Embryonic facial prominence (tissue), 1 donor: ENCODE measurements at regions not wholly inside any gene's neighbourhood (a gene's known extent, or its start where the extent isn't known, plus 50 kb on each side); places are given as distances from the start of the nearest gene placed in this dataset.

Experiments used
- DNase-seq: peaks from one replicate; pipeline ENCODE4 v3.0.0-alpha.2; 2016; ENCODE audit errors: extremely low spot score

DNA sequence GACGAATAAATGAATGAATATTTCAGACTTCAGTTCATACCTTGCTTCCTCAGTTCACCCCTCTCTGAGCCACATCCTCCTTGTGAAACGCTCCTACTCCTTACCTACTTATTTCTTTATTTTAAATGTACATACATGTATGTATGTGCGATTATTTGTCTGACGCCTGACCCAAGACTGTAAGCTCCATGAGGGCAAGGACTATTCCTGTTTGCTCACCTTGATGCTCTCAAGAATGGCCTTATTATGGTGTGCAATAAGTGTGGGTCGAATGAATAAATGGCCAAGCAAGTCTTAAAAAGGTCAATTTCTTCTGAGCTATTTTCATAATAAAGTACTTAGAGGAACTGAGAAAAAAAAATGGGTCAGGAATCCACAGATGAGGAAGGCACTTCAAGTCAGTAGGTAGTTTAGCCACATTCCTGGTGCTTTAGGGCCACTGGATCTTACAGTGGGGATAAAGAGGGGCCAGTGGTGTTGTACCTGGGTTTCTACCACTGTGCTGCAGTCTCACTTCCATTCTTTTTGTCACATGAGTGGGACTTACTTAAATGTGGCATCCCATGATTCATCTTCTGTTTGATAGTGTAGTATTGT, 74.7 kb downstream of the SDC1 start:
- DNase-seq = no peak

DNA sequence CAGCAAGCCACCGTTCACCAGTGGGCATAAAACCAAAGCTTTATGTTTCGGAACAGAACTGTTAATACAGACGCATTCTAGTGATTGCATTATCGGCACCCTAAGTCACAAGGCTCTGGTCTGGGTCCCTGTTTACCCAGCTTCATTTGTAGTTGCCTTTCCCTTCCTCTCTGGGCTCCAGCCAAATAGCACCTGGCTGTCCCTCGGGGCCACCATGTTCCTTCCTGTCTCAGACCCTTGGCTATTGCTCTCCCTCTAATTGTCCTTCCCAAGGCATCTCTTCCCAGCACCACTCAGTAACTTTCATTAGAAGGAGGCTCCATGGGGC, 75.3 kb downstream of the SDC1 start:
- DNase-seq = no peak

DNA sequence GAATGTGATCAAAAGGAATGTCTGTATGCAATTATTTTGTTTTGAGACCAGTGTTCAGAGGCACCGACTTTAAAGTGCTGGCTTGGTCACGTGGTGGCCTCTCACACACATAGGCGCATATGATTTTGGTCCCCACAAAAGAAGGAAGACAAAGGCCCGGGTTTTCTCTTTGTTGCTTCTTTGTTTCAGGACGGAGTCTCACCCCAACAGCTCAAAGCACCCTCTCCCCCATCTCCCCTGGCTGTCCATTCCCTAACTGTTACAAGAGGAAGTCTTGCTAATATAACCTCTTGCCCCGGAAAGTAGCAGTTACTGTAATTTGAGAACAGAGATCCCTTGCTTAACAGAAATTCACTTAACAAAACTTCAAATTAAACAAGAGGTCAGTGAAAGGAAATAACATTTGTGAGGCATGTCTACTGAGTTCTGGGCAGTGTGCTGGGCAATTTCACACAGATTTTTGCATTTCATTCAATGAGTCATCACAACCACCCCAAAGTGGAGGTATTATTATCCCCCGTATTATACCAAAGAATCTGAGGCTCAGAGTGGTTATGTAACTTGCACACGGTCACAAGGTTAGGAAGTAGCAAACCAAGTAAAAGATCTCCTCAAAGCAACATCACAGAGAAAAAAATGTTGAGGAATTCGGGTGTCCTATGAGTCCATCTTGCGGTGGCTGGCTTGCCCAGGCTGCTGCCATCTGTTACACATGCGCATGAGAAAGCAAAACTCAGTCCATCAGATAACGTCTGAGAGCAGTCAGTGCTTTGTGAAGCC, 75.8 kb downstream of the SDC1 start:
- DNase-seq = no peak

DNA sequence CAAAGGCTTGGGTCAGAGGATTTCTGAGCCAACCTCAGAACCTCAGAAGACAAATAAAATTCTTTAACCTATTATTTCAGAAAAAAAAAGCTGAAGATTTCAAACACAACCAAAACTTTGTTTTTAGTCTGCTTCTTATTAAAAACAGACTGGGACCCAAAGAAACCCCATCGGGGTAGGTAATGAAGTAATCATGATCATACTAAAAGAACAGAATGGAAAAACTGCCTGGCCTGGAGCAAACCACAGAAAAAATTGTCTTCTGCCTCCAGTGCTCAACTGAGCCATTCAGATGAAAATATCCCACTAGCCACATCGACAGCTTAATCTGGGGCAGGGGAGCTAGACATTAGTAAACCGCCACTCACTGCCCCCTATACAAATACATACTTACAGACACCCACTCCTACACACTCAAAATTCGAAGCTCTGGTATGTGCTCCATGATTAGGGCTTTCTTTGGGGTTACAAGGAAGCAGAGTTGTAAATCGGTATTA, 76.5 kb downstream of the SDC1 start:
- peak; percentile 42 for DNase-seq

DNA sequence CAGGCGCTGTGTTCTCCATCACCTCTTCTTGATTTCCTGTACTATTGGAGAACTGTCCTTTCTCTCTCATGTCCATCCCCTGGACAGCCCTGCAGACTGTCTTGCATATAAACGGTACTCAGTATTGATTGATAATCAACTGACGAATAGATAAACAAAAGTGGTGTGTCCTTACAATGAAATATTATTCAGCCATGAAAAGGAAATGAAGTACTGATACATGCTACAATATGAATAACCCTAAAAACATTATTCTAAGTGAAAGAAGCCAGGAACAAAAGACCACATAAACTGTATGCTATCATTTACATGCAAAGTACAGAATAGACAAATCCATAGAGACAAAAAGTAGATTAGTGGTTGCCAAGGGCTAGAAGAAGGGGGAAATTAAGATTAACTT, 77.6 kb downstream of the SDC1 start:
- no peak for DNase-seq

DNA sequence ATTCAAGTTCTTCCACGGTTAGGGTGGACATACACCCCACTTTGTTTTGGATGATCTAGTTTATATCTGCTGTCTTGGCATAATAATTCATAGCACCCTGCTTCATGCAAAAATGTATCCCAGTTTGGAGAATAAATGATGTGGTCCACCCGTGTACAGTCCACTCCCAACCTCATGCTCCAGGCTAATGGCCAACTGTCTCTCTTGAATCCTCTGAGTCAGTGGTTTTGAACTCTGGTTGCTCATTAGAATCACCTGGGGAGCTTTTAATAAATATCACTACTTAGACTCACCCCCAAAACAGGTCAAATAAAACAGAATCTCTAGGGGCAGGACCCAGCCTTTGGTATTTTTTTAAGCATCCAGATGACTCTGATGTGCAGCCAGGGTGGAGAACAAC, 78.5 kb downstream of the SDC1 start:
- DNase-seq = no peak

DNA sequence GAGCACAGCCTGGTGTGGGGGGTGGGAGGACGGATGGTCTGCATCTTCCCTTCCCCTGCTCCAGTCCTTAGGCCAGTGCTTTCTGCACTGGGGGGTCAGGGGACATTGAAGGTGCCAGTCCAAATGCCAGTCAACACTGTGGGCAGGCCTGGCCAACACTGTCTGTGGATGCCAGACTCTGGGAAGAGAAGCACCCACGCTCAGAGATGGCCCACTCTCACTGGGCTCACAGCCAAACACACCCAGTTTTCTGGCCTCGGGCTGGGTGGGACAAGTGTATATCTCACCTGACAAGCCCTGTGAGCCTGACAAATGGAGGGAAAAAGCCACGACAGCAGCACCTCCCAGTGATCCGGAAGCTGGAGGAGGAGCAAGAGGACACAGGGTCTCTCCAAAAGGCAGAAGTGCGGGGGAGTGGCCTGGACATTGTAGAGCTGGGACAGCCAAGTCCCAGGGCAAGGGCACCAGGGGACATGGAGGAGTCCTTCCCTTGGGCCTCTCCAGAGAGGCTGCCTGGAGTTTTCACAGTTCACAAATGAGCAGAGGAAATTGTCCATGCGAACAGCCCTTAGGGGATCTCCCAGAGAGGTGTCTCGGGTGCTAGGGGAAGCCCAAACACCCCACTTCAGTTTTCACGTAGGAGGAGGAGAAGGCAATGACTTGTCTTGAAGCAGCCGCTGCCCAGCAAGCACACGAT, 79.3 kb downstream of the SDC1 start:
- no peak for DNase-seq

DNA sequence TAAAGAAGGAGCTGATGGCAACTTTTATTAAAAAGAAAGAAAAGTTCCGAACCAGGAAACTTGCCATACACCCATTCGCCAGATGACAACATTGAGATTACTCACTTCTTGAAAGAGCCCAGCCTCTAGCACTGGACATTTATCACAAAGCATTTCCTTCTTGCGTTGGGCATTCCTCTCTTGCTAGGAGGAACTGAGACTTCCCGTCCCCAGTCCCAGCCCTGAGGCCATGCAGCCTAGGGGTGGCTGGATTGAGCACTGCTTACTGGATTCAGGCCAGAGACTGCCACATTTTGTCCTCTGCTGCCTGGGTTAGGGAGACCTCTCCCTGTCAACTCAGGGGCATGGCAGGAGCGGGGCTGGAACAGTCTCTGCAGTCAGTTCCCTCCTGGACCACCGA, 80.1 kb downstream of the SDC1 start:
- DNase-seq = no peak

DNA sequence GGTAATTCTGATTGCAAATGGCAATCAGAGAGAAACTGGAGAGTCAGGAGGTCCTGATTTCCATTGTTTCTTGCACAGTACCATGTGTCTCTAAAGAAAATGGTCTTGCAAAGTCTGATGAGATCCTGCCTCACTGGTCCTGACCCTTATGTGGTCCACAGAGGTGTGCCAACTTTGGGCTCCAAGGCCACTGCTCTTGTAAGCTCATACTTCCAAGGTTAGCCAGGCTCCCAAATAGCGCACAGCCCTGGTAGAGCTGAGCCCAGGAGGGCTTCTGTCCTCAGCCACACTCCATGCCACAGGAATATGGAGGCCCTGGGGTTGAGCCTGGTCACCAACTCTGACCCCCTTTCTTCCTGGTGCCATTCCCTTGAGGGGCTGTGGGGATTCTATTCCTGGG, 80.7 kb downstream of the SDC1 start:
- no peak for DNase-seq

DNA sequence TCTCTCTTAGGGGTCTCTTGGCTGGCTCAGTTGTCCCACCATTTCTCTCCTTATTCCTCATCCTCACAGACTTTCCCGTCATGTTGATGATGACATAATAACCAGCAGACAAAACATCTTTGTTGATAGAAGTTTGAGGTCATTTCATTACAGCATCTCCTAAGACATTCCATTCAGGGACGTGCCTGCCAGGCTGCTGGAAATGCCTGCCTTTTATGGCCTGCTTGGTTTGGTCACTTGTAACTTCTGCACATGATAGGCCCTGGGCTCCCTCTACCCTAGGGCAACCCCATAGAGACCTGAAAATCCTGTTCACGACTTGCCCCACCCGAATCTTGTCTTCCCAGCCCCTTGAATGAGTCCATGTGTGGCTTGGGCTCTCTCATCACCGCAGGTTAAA, 81.7 kb downstream of the SDC1 start:
- DNase-seq = no peak

DNA sequence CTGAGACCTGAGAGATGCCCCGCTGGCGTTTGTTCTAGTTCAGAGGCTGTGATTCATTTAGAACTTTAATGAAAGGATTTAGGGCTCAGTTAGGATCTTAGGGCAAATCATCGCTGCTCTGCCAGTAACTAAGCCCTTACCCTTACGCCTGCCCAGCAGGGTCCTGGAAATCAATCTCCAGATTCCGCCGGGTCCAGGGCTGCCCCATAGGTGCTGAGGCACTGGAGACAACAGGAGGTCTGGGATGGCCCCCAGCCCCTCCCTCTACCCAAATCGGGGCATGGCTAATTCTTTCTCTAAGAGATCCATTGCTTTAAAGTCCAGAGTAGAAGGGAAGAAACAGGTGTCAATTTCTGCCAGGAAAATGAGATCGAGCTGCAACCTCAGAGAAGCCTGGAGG, 83.1 kb downstream of the SDC1 start:
- DNase-seq = no peak

DNA sequence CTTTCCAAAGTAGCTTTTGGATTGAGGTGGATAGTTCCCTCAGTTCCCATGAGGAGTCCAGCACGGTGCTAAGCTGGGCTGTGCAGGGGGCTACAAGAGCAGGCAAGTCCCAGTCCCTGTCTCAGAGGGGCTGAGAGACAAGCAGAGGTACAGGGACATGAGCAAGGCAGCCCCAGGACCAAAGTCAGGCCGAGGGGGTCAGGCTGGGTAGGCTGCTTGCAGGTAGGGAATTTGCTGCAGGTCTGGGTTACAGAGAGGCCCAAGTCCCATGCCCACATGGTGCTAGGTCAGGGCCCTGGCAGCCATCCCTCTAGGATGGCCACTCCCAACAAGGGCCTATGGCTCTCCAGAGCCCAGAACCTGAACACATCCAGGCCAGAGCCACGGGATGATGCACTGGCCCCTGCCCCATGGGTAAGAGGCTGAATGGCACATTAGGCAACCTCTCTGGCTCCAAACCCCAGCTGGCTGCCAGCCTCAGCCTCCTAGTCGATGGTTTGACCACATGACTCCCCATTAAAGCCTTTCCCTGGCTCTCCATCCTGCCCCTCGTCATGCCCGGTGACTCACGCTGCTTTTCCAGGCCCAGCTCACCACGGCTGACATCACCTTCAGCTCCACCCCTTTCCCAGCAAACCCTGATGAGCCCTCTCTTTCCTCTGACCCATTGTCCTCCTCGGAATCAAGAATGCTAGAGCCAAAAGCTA, 83.7 kb downstream of the SDC1 start:
- DNase-seq = no peak

DNA sequence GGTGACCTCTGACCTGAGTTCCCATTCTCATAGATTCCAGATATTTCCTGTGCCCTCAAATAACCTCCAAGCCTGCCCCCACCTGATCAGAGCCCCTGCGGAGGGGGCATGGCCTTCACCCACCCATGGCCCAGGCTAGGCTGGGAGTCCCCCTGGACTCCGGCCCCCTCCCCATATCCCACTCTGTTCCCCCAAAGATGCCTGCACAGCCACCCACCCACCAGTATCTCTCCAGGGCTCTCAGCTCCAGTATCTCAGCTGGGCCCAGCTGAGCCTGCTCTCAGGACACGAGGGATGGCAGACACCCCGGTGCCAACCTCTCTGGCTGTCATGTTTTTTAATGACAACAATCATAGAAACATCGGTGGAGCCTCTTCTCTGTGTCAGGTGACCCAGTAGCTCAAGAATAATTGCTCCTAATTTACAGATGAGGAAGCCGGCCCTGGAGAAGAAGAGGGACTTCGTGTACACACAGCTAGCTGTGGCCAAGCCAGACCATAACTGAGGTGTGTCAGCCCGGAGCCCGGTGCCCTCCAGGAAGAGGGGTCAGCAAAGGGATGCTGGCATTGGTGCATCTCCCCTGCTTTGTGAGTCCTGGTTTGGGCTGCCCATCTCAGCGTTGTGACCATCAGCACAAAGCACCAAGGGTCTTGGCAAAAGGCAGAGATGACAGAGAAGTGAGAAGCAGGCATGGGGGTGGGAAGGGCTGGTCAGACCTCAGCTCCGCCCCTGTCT, 84.4 kb downstream of the SDC1 start:
- no peak for DNase-seq

DNA sequence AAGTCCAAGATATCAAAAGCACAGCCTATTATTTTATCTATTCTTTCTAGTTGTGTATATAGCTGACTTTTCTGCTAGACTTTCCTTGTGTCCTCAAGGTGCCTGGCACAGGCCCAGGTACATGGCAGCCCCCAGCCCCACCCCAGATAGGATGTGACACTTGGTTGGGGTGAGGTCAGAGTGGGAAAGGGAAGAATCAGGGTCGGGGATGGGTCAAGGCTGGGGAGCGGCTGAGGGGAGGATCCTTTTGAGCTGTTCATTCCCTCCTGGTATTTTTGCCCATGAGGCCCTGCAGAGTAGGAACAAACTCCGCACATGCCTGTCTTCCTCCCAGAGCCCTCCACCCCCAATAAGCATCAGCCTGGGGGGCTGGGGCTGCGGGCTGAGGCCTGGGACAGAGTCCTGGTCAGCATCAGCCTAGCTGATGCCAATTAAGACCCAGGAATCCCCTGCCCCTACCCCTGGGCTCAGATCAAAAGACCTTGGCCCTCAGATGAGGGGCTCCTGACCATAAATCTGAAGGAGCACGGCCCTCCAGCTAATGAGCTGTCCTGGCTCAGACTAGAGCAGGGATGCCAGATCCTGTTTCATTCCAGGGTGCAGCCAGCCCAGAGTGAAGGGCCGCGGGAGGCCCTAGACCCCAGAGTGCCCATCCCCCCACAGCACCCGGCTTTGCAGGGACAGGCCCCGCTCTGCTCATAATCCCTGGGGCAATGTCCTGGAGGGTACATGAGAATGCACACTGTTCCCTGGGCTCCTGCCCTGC, 85.3 kb downstream of the SDC1 start:
- DNase-seq = no peak

DNA sequence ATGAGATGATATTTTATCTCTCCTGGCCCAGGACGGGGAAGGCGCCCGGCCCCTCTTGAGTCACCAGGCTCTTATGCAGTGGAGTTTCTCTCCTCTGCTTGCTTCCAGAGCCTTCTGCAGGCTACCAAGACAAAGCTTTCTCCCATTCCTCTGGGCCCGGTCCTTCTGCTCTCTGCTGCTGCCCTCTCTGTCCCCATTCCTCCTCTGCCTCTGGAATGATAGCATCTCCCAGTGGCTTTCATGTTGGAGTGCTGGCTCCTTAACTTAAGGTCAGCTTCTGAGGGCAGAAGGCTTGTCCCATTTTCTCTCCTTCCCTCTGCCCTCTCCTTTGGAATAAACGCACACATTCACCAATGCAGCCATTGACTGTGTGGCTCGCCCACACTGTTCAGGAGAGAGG, 86.2 kb downstream of the SDC1 start:
- no peak for DNase-seq

DNA sequence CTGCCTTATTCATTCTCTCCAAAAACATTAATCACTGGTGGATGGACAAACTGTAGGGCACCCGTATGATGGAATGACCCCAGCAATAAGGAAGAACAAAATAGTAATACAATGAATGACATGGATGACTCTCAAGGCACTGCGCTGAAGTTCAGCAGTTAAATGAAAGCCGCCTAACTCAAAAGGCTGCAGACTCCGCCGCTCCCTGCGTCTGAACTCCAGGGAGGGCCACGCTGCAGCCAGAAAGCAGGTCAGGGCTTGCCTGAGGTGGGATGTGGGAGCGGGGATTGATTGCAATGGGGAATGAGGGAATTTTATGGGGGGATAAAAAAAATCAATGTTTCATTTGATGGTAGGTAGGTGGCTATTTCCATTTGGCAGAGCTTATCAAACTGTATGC, 86.5 kb upstream of the LAPTM4A start:
- no peak for DNase-seq

DNA sequence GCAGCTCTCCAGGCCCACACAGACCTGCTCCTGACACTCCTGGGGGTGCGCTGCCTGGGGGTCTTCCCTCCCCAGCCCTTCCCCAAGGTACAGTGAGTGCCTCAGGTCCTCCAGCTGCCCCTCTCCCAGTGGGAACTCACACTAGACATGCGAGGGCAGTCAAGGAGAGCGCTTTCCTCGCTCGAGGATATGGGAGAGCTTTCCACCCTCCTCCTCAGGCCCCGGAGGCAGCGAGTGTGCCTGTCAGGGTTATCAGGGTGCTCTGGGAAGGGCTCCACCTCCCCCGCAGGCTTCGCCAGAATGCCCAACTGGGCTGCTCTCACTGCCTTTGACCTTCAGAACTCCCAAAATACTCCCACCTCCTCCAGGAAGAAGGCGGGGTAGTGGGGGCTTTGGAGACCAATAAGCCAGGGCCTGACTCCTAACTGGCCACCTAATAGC, 85.7 kb upstream of the LAPTM4A start:
- DNase-seq = no peak

DNA sequence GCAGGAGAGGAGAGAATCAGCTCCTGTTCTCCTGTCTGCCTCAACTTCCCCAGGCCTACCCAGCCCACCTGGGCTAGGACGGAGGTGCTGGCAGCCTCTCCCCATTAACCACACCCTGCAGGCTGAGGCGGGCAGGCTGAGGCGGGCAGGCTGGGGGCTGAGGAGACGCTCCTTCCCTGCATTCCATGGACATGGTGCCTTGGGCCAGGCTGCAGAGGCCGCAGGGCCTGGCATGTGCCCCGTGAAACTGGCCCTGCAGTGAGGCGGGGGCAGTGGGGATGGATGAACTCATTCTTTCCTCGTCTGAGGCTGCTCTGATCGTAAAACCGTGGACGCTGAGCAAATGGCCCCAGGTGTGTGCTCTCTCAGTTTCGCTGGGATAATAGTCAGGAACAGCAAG, 84.7 kb upstream of the LAPTM4A start:
- no peak for DNase-seq

DNA sequence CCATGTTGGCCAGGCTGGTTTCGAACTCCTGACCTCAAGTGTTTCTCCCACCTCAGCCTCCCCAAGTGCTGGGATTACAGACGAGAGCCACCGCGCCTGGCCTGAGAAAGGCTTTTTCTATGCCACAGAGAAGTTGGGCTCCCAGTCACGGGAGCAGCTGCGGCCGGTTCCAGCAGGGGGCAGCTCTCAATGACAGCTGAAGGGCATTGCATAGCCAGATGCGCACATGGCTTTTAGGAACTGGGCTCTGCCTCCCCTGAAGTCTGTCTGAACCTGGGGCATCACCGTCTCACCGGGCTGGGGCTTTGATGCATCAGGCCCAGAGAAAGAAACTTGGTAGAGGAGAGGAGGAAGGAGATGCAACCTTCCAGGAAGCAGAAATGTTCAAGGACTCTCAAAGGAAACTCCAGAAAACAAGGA, 84.2 kb upstream of the LAPTM4A start:
- DNase-seq = peak; percentile 40

DNA sequence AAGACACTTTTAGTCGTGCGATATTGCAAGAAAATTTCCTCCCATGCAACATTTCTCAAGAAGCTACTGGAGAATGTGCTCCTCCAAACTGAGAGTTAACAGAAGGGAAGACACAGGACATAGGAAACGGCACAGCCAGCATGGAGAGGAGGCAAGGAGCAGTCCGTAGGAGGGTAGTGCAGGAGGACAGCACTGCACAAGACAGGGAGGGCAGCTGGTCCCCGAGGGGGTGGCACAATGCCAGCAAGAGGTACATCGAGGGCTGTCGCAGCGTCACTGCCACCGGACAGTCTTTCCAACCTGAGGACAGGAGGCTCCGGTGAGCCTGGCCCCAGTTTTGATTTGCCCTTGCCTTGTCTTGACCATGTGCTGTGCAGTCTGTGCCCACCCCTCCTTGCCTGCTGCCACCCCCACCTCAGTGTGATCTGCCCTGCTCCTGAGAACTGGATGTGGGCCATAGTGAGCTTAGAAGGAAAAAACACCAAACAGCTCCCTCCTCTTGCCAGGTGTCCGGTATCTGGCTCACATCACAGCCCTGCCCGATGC, 81.6 kb upstream of the LAPTM4A start:
- DNase-seq = no peak
